ENCODE measurements at regions not wholly inside any gene's neighbourhood (a gene's known extent, or its start where the extent isn't known, plus 50 kb on each side); places are given as distances from the start of the nearest gene placed in this dataset.

- DNase-seq = no peak
- Histone ChIP-seq H3K4me3 (ENCODE audit: low read length) (no peak overlapping the region), H3K4me1 (ENCODE audit: control insufficient read depth, insufficient read depth, low read length) (no peaks in the 10 kb centered on the region), H3K27ac (ENCODE audit: low read length) (no peak overlapping the region), H3K36me3 (ENCODE audit: control insufficient read depth, insufficient read depth, low read length) (no peaks in the 10 kb centered on the region), H3K27me3 (ENCODE audit: control insufficient read depth, insufficient read depth, low read length) (peaks cover 4% of the 10 kb centered on the region), H3K9me3 (ENCODE audit: control insufficient read depth, insufficient read depth, low read length) (no peaks in the 10 kb centered on the region)
- ATAC-seq = no peak
- 14% methylated on average over 1 of the region's 3 CpGs for WGBS (ENCODE audit: insufficient coverage)
- H3K9me3 Mint-ChIP-seq = no peaks in the 10 kb centered on the region
- peaks cover 27 to 63% of the 10 kb centered on the region in 2 donors for H3K27me3 Mint-ChIP-seq (ENCODE audit: low read depth in 2 of 2)
- H3K36me3 Mint-ChIP-seq = no peaks in the 10 kb centered on the region
- no peaks in the 10 kb centered on the region for H3K4me1 Mint-ChIP-seq
- no peak overlapping the region for H3K27ac Mint-ChIP-seq
- H3K4me3 Mint-ChIP-seq = no peak overlapping the region
- intact Hi-C loops (cut with micrococcal nuclease) = no loop called here
- TF ChIP-seq CTCF (IDR thresholded peaks at IDR 0.05) = no peak
Observed at GRCh38 chr10:69703256-69703655, 73.2 kb downstream of the FAM241B start.

GRCh38 chr10:69703766-69704630 lies 74.0 kb downstream of the FAM241B start:
- intact Hi-C loops (cut with micrococcal nuclease) = no loop called here
- no peak for DNase-seq
- H3K9me3 Mint-ChIP-seq = no peaks in the 10 kb centered on the region
- no peaks in the 10 kb centered on the region for H3K4me1 Mint-ChIP-seq
- no peak overlapping the region for H3K4me3 ChIP-seq (ENCODE audit: low read length)
- TF ChIP-seq CTCF (IDR thresholded peaks at IDR 0.05) = no peak
- H3K27me3 Mint-ChIP-seq (ENCODE audit: low read depth in 2 of 2) = peaks cover 30 to 71% of the 10 kb centered on the region in 2 donors
- H3K27me3 ChIP-seq (ENCODE audit: control insufficient read depth, insufficient read depth, low read length) = peaks cover 4% of the 10 kb centered on the region
- no peaks in the 10 kb centered on the region for H3K9me3 ChIP-seq (ENCODE audit: control insufficient read depth, insufficient read depth, low read length)
- H3K27ac Mint-ChIP-seq = no peak overlapping the region
- no peak overlapping the region for H3K4me3 Mint-ChIP-seq
- H3K36me3 ChIP-seq (ENCODE audit: control insufficient read depth, insufficient read depth, low read length) = no peaks in the 10 kb centered on the region
- H3K27ac ChIP-seq (ENCODE audit: low read length) = no peak overlapping the region
- 91% methylated on average over 5 of the region's 7 CpGs for WGBS (ENCODE audit: insufficient coverage)
- no peaks in the 10 kb centered on the region for H3K36me3 Mint-ChIP-seq
- ATAC-seq = no peak
- no peaks in the 10 kb centered on the region for H3K4me1 ChIP-seq (ENCODE audit: control insufficient read depth, insufficient read depth, low read length)

- Mint-ChIP-seq H3K4me1 (no peaks in the 10 kb centered on the region), H3K4me3 (no peak overlapping the region), H3K36me3 (no peaks in the 10 kb centered on the region), H3K9me3 (no peaks in the 10 kb centered on the region), H3K27ac (no peak overlapping the region), H3K27me3 (ENCODE audit: low read depth in 2 of 2) (peaks cover 25 to 52% of the 10 kb centered on the region in 2 donors)
- no peak overlapping the region for H3K4me3 ChIP-seq (ENCODE audit: low read length)
- H3K27ac ChIP-seq (ENCODE audit: low read length) = no peak overlapping the region
- TF ChIP-seq CTCF (IDR thresholded peaks at IDR 0.05) = no peak
- intact Hi-C loops (cut with micrococcal nuclease) = no loop called here
- DNase-seq (no peak), ATAC-seq (no peak)
- 87% methylated on average over 7 of the region's 7 CpGs for WGBS (ENCODE audit: insufficient coverage)
- H3K36me3 ChIP-seq (ENCODE audit: control insufficient read depth, insufficient read depth, low read length) = no peaks in the 10 kb centered on the region
- H3K4me1 ChIP-seq (ENCODE audit: control insufficient read depth, insufficient read depth, low read length) = no peaks in the 10 kb centered on the region
- H3K27me3 ChIP-seq (ENCODE audit: control insufficient read depth, insufficient read depth, low read length) = no peaks in the 10 kb centered on the region
- H3K9me3 ChIP-seq (ENCODE audit: control insufficient read depth, insufficient read depth, low read length) = no peaks in the 10 kb centered on the region
Observed at GRCh38 chr10:69709366-69709941, 79.4 kb downstream of the FAM241B start.
